Upper lobe of right lung (tissue), 1 donor: ENCODE measurements at regions not wholly inside any gene's neighbourhood (a gene's known extent, or its start where the extent isn't known, plus 50 kb on each side); places are given as distances from the start of the nearest gene placed in this dataset.

Source experiments
- ATAC-seq: fragments of 200-7000 bp; cut with Tn5 transposase; one replicate; pipeline ENCODE4 v1.9.1; 2020; ENCODE audit warnings: mild to moderate bottlenecking, moderate library complexity
- DNase-seq: peaks from one replicate; pipeline ENCODE4 v3.0.0-alpha.2; 2020
- H3K27ac ChIP-seq: fragments of 200-600 bp; one replicate; pipeline ENCODE4 v1.8.0; 2022
- H3K27me3 ChIP-seq: fragments of 200-600 bp; one replicate; pipeline ENCODE4 v1.8.0; 2022; ENCODE audit warnings: mild to moderate bottlenecking
- H3K36me3 ChIP-seq: fragments of 200-600 bp; one replicate; pipeline ENCODE4 v1.8.0; 2022
- H3K4me1 ChIP-seq: fragments of 200-600 bp; one replicate; pipeline ENCODE4 v1.8.0; 2022
- H3K4me3 ChIP-seq: fragments of 200-600 bp; one replicate; pipeline ENCODE4 v1.8.0; 2022; ENCODE audit warnings: mild to moderate bottlenecking
- H3K9me3 ChIP-seq: fragments of 200-600 bp; one replicate; pipeline ENCODE4 v1.8.0; 2022
- intact Hi-C: fragments of 100-400 bp; cut with DNase I; formaldehyde crosslinking; loops from one replicate; pipeline ENCODE4 v1.11.0; 2022
- TF ChIP-seq, protein P1 (sequence below): fragments of 200-600 bp; IDR thresholded peaks from one replicate; pipeline ENCODE4 v1.8.0; 2022; ENCODE audit warnings: antibody characterized with exemption
- donor health status: DM: no; HTN: yes; CAD: no; lungs with severe emphysema.

DNA sequence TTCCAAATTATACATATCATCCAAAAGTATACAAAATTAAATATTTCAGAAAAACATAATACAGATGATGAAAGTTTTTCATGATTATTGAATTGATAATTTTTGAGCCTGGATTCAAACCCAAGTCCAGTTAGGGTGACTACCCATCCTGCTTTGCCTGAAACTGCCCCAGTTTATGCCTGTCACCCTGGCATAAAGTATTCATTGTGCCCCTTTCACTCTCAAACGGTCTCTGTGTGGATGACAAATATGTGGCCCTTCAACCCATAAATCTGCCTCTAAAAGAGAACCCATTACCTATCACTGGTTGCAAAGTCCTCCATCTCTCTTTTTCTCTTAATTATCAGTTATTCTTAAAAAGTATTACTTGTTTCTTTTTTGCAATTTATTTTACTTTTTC lies 553.7 kb upstream of the JARID2 start:
- H3K4me3 ChIP-seq: no peak overlapping the region
- ATAC-seq (no peak), DNase-seq (no peak)
- no peak overlapping the region for H3K27ac ChIP-seq
- H3K27me3 ChIP-seq: no peaks in the 10 kb centered on the region
- no peaks in the 10 kb centered on the region for H3K36me3 ChIP-seq
- intact Hi-C loops: no loop called here
- no peaks in the 10 kb centered on the region for H3K4me1 ChIP-seq
- TF ChIP-seq, protein P1, sequence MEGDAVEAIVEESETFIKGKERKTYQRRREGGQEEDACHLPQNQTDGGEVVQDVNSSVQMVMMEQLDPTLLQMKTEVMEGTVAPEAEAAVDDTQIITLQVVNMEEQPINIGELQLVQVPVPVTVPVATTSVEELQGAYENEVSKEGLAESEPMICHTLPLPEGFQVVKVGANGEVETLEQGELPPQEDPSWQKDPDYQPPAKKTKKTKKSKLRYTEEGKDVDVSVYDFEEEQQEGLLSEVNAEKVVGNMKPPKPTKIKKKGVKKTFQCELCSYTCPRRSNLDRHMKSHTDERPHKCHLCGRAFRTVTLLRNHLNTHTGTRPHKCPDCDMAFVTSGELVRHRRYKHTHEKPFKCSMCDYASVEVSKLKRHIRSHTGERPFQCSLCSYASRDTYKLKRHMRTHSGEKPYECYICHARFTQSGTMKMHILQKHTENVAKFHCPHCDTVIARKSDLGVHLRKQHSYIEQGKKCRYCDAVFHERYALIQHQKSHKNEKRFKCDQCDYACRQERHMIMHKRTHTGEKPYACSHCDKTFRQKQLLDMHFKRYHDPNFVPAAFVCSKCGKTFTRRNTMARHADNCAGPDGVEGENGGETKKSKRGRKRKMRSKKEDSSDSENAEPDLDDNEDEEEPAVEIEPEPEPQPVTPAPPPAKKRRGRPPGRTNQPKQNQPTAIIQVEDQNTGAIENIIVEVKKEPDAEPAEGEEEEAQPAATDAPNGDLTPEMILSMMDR: no peak
- H3K9me3 ChIP-seq: no peaks in the 10 kb centered on the region

- no peaks in the 10 kb centered on the region for H3K4me1 ChIP-seq
- H3K4me3 ChIP-seq: no peak overlapping the region
- ATAC-seq (no peak), DNase-seq (no peak)
- no peaks in the 10 kb centered on the region for H3K9me3 ChIP-seq
- TF ChIP-seq, protein P1: no peak
- no peaks in the 10 kb centered on the region for H3K27me3 ChIP-seq
- no peak overlapping the region for H3K27ac ChIP-seq
- intact Hi-C loops: no loop called here
- no peaks in the 10 kb centered on the region for H3K36me3 ChIP-seq
Measured at GRCh38 chr6:14693301-14694192, 552.3 kb upstream of the JARID2 start.

- no peaks in the 10 kb centered on the region for H3K9me3 ChIP-seq
- TF ChIP-seq, protein P1: no peak
- DNase-seq: no peak
- ATAC-seq: no peak
- intact Hi-C loops: no loop called here
- no peaks in the 10 kb centered on the region for H3K27me3 ChIP-seq
- no peaks in the 10 kb centered on the region for H3K36me3 ChIP-seq
- no peaks in the 10 kb centered on the region for H3K4me1 ChIP-seq
- H3K4me3 ChIP-seq: no peak overlapping the region
- no peak overlapping the region for H3K27ac ChIP-seq
Measured at GRCh38 chr6:14694308-14694707, 551.6 kb upstream of the JARID2 start.

DNA sequence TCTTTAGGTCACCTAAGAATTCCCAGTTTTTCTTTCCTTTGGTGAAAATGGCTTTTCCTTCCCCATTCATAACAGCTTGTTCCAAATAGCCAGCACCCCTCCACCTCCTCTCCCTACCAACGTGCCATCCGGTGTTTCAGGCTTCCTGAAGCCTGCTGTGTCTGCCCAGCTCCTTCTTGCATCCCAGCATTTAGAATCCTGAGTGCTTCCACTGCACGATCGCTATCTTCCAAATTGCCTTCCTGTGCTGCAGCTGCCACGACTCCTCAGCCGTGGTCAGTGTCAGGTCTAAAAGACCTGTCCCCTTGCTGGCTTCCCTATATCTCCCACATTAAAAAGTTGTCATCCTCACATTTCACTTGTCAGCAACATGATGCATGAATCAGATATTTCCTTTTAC lies 550.3 kb upstream of the JARID2 start:
- DNase-seq (no peak), ATAC-seq (no peak)
- Histone ChIP-seq H3K4me1 (no peaks in the 10 kb centered on the region), H3K27me3 (no peaks in the 10 kb centered on the region), H3K4me3 (no peak overlapping the region), H3K27ac (no peak overlapping the region), H3K9me3 (no peaks in the 10 kb centered on the region), H3K36me3 (no peaks in the 10 kb centered on the region)
- TF ChIP-seq, protein P1: no peak
- intact Hi-C loops: no loop called here

- H3K4me3 ChIP-seq: no peak overlapping the region
- intact Hi-C loops: no loop called here
- no peaks in the 10 kb centered on the region for H3K9me3 ChIP-seq
- H3K36me3 ChIP-seq: no peaks in the 10 kb centered on the region
- ATAC-seq: no peak
- H3K27me3 ChIP-seq: no peaks in the 10 kb centered on the region
- no peak for DNase-seq
- no peak overlapping the region for H3K27ac ChIP-seq
- no peaks in the 10 kb centered on the region for H3K4me1 ChIP-seq
- TF ChIP-seq, protein P1: no peak
Measured at GRCh38 chr6:14696367-14696766, 549.5 kb upstream of the JARID2 start.
